ENCODE measurements at regions not wholly inside any gene's neighbourhood (a gene's known extent, or its start where the extent isn't known, plus 50 kb on each side); places are given as distances from the start of the nearest gene placed in this dataset.

- no peak for DNase-seq (ENCODE audit: low spot score)
- intact Hi-C loops (cut with DNase I), result no loop called here
Observed at GRCh38 chr6:21501021-21501354, 92.6 kb upstream of the SOX4 start.

GRCh38 chr6:21501815-21502214 lies 91.7 kb upstream of the SOX4 start:
- intact Hi-C loops (cut with DNase I), result no loop called here
- no peak for DNase-seq (ENCODE audit: low spot score)

- intact Hi-C loops (cut with DNase I), result no loop called here
- no peak for DNase-seq (ENCODE audit: low spot score)
Observed at GRCh38 chr6:21502682-21503081, 90.9 kb upstream of the SOX4 start.

- DNase-seq (ENCODE audit: low spot score), result no peak
- intact Hi-C loops (cut with DNase I), result no loop called here
Observed at GRCh38 chr6:21504790-21505189, 88.8 kb upstream of the SOX4 start.

GRCh38 chr6:21505574-21505990 lies 88.0 kb upstream of the SOX4 start:
- intact Hi-C loops (cut with DNase I), result no loop called here
- DNase-seq (ENCODE audit: low spot score), result no peak

- intact Hi-C loops (cut with DNase I), result no loop called here
- DNase-seq (ENCODE audit: low spot score), result no peak
Observed at GRCh38 chr6:21506126-21506525, 87.4 kb upstream of the SOX4 start.

GRCh38 chr6:21507811-21508210 lies 85.7 kb upstream of the SOX4 start:
- no peak for DNase-seq (ENCODE audit: low spot score)
- intact Hi-C loops (cut with DNase I), result no loop called here

GRCh38 chr6:21508753-21509152 lies 84.8 kb upstream of the SOX4 start:
- intact Hi-C loops (cut with DNase I), result no loop called here
- no peak for DNase-seq (ENCODE audit: low spot score)

- no peak for DNase-seq (ENCODE audit: low spot score)
- intact Hi-C loops (cut with DNase I), result no loop called here
Observed at GRCh38 chr6:21511891-21512550, 81.5 kb upstream of the SOX4 start.

GRCh38 chr6:21514288-21514687 lies 79.3 kb upstream of the SOX4 start:
- intact Hi-C loops (cut with DNase I), result no loop called here
- no peak for DNase-seq (ENCODE audit: low spot score)

- intact Hi-C loops (cut with DNase I), result no loop called here
Observed at GRCh38 chr6:21518317-21518716, 75.2 kb upstream of the SOX4 start.

GRCh38 chr6:21519642-21520041 lies 73.9 kb upstream of the SOX4 start:
- intact Hi-C loops (cut with DNase I), result no loop called here
- no peak for DNase-seq (ENCODE audit: low spot score)

More at GRCh38 chr6:21518317-21518716, 75.2 kb upstream of the SOX4 start:
- no peak for DNase-seq (ENCODE audit: low spot score)

- intact Hi-C loops (cut with DNase I), result no loop called here
- no peak for DNase-seq (ENCODE audit: low spot score)
Observed at GRCh38 chr6:21521276-21521675, 72.3 kb upstream of the SOX4 start.

GRCh38 chr6:21522143-21522747 lies 71.3 kb upstream of the SOX4 start:
- DNase-seq (ENCODE audit: low spot score), result no peak
- intact Hi-C loops (cut with DNase I), result no loop called here

- intact Hi-C loops (cut with DNase I), result no loop called here
- DNase-seq (ENCODE audit: low spot score), result no peak
Observed at GRCh38 chr6:21522797-21523456, 70.6 kb upstream of the SOX4 start.

GRCh38 chr6:21523652-21524051 lies 69.9 kb upstream of the SOX4 start:
- intact Hi-C loops (cut with DNase I), result no loop called here
- no peak for DNase-seq (ENCODE audit: low spot score)

GRCh38 chr6:21524201-21524600 lies 69.3 kb upstream of the SOX4 start:
- intact Hi-C loops (cut with DNase I), result no loop called here
- no peak for DNase-seq (ENCODE audit: low spot score)

- no peak for DNase-seq (ENCODE audit: low spot score)
- intact Hi-C loops (cut with DNase I), result no loop called here
Observed at GRCh38 chr6:21526974-21527373, 66.6 kb upstream of the SOX4 start.

- intact Hi-C loops (cut with DNase I), result no loop called here
- DNase-seq (ENCODE audit: low spot score), result no peak
Observed at GRCh38 chr6:21527731-21528130, 65.8 kb upstream of the SOX4 start.

GRCh38 chr6:21529431-21529830 lies 64.1 kb upstream of the SOX4 start:
- intact Hi-C loops (cut with DNase I), result no loop called here
- DNase-seq (ENCODE audit: low spot score), result no peak

GRCh38 chr6:21531393-21531792 lies 62.2 kb upstream of the SOX4 start:
- no peak for DNase-seq (ENCODE audit: low spot score)
- intact Hi-C loops (cut with DNase I), result no loop called here

Data from posterior vena cava (tissue), 2 donors.